ENCODE measurements at regions not wholly inside any gene's neighbourhood (a gene's known extent, or its start where the extent isn't known, plus 50 kb on each side); places are given as distances from the start of the nearest gene placed in this dataset.
A peak's percentile ranks its signal among the peaks of the same experiment; 100 is the strongest.

GRCh38 chr13:22707946-22708345, 472.8 kb upstream of the SGCG start:
- DNase-seq: no peak
- Histone ChIP-seq H4K91ac (ENCODE audit: low read depth, low read length) (no peak overlapping the region), H4K8ac (ENCODE audit: low read depth, low read length) (no peak overlapping the region), H3K9me3 (ENCODE audit: insufficient read depth, low read depth, low read length) (no peaks in the 10 kb centered on the region), H3K14ac (ENCODE audit: low read length) (no peak overlapping the region), H2AFZ (ENCODE audit: insufficient read depth, low read length, poor library complexity) (no peak overlapping the region), H3K79me2 (ENCODE audit: control insufficient read depth, insufficient read depth, low read length, poor library complexity) (no peaks in the 10 kb centered on the region), H3K27ac (ENCODE audit: low read depth, low read length) (no peak overlapping the region), H2BK12ac (ENCODE audit: low read length) (no peak overlapping the region), H3K79me1 (ENCODE audit: low read length) (no peaks in the 10 kb centered on the region), H3K23ac (ENCODE audit: low read length) (no peak overlapping the region), H4K12ac (ENCODE audit: low read depth, low read length) (no peak overlapping the region), H3K18ac (ENCODE audit: low read length) (no peak overlapping the region), H3K4me1 (ENCODE audit: control insufficient read depth in 1 of 2, insufficient read depth in 2 of 2, low read length in 2 of 2) (no peaks in the 10 kb centered on the region), H2BK120ac (ENCODE audit: insufficient read depth, low read length, poor library complexity) (no peak overlapping the region), H2AK5ac (ENCODE audit: low read length) (no peak overlapping the region), H3K36me3 (ENCODE audit: control insufficient read depth in 1 of 2, insufficient read depth in 2 of 2, low read length in 2 of 2) (no peaks in the 10 kb centered on the region), H2BK5ac (ENCODE audit: low read depth, low read length, poor library complexity) (no peak overlapping the region), H3K9ac (ENCODE audit: low read length) (no peak overlapping the region), H3K4me3 (ENCODE audit: low read depth, low read length) (no peak overlapping the region), H3K4ac (ENCODE audit: low read depth, low read length) (no peak overlapping the region), H3K27me3 (ENCODE audit: insufficient read depth, low read length) (no peaks in the 10 kb centered on the region), H3K4me2 (ENCODE audit: low read length) (no peak overlapping the region)
- WGBS (ENCODE audit: extremely low coverage, insufficient coverage, insufficient read length): no CpG with 5 or more reads among the region's 5 CpGs

GRCh38 chr13:22717036-22717435, 463.7 kb upstream of the SGCG start:
- no CpG with 5 or more reads among the region's 7 CpGs for WGBS (ENCODE audit: extremely low coverage, insufficient coverage, insufficient read length)
- H3K27ac ChIP-seq (ENCODE audit: low read depth, low read length): no peak overlapping the region

GRCh38 chr13:22726726-22727125, 454.1 kb upstream of the SGCG start:
- Histone ChIP-seq H3K18ac (ENCODE audit: low read length) (no peak overlapping the region), H2BK5ac (ENCODE audit: low read depth, low read length, poor library complexity) (no peak overlapping the region), H2BK12ac (ENCODE audit: low read length) (no peak overlapping the region), H3K23ac (ENCODE audit: low read length) (no peak overlapping the region), H3K79me2 (ENCODE audit: control insufficient read depth, insufficient read depth, low read length, poor library complexity) (no peaks in the 10 kb centered on the region), H3K27me3 (ENCODE audit: insufficient read depth, low read length) (no peaks in the 10 kb centered on the region), H3K79me1 (ENCODE audit: low read length) (no peaks in the 10 kb centered on the region), H4K8ac (ENCODE audit: low read depth, low read length) (no peak overlapping the region), H3K4me1 (ENCODE audit: control insufficient read depth in 1 of 2, insufficient read depth in 2 of 2, low read length in 2 of 2) (no peaks in the 10 kb centered on the region), H4K91ac (ENCODE audit: low read depth, low read length) (no peak overlapping the region), H3K14ac (ENCODE audit: low read length) (no peak overlapping the region), H3K36me3 (ENCODE audit: control insufficient read depth in 1 of 2, insufficient read depth in 2 of 2, low read length in 2 of 2) (no peaks in the 10 kb centered on the region), H2AK5ac (ENCODE audit: low read length) (no peak overlapping the region), H4K12ac (ENCODE audit: low read depth, low read length) (no peak overlapping the region), H3K4me3 (ENCODE audit: low read depth, low read length) (no peak overlapping the region), H3K9me3 (ENCODE audit: insufficient read depth, low read depth, low read length) (no peaks in the 10 kb centered on the region), H3K9ac (ENCODE audit: low read length) (no peak overlapping the region), H2AFZ (ENCODE audit: insufficient read depth, low read length, poor library complexity) (no peak overlapping the region), H3K4me2 (ENCODE audit: low read length) (no peak overlapping the region), H3K27ac (ENCODE audit: low read depth, low read length) (no peak overlapping the region), H2BK120ac (ENCODE audit: insufficient read depth, low read length, poor library complexity) (no peak overlapping the region), H3K4ac (ENCODE audit: low read depth, low read length) (no peak overlapping the region)
- WGBS (ENCODE audit: extremely low coverage, insufficient coverage, insufficient read length): no CpG with 5 or more reads among the region's 6 CpGs
- DNase-seq: no peak

More at GRCh38 chr13:22717036-22717435, 463.7 kb upstream of the SGCG start:
- H3K4ac ChIP-seq (ENCODE audit: low read depth, low read length): no peak overlapping the region
- H3K79me1 ChIP-seq (ENCODE audit: low read length): no peaks in the 10 kb centered on the region
- H2BK5ac ChIP-seq (ENCODE audit: low read depth, low read length, poor library complexity): no peak overlapping the region
- no peak for DNase-seq
- no peaks in the 10 kb centered on the region for H3K36me3 ChIP-seq (ENCODE audit: control insufficient read depth in 1 of 2, insufficient read depth in 2 of 2, low read length in 2 of 2)
- H3K79me2 ChIP-seq (ENCODE audit: control insufficient read depth, insufficient read depth, low read length, poor library complexity): no peaks in the 10 kb centered on the region
- H2AK5ac ChIP-seq (ENCODE audit: low read length): no peak overlapping the region
- no peak overlapping the region for H4K8ac ChIP-seq (ENCODE audit: low read depth, low read length)
- no peaks in the 10 kb centered on the region for H3K4me1 ChIP-seq (ENCODE audit: control insufficient read depth in 1 of 2, insufficient read depth in 2 of 2, low read length in 2 of 2)
- no peak overlapping the region for H3K9ac ChIP-seq (ENCODE audit: low read length)
- no peak overlapping the region for H3K4me3 ChIP-seq (ENCODE audit: low read depth, low read length)
- H2BK120ac ChIP-seq (ENCODE audit: insufficient read depth, low read length, poor library complexity): no peak overlapping the region
- H3K9me3 ChIP-seq (ENCODE audit: insufficient read depth, low read depth, low read length): no peaks in the 10 kb centered on the region
- H4K91ac ChIP-seq (ENCODE audit: low read depth, low read length): no peak overlapping the region
- no peak overlapping the region for H4K12ac ChIP-seq (ENCODE audit: low read depth, low read length)
- H2BK12ac ChIP-seq (ENCODE audit: low read length): no peak overlapping the region
- H3K23ac ChIP-seq (ENCODE audit: low read length): no peak overlapping the region
- no peak overlapping the region for H3K4me2 ChIP-seq (ENCODE audit: low read length)
- no peak overlapping the region for H3K18ac ChIP-seq (ENCODE audit: low read length)
- H2AFZ ChIP-seq (ENCODE audit: insufficient read depth, low read length, poor library complexity): no peak overlapping the region
- no peak overlapping the region for H3K14ac ChIP-seq (ENCODE audit: low read length)
- no peaks in the 10 kb centered on the region for H3K27me3 ChIP-seq (ENCODE audit: insufficient read depth, low read length)

GRCh38 chr13:22735011-22735995, 445.5 kb upstream of the SGCG start:
- H3K18ac ChIP-seq (ENCODE audit: low read length): no peak overlapping the region

More at GRCh38 chr13:22735011-22735995, 445.5 kb upstream of the SGCG start:
- Histone ChIP-seq H3K14ac (ENCODE audit: low read length) (no peak overlapping the region), H3K27ac (ENCODE audit: low read depth, low read length) (no peak overlapping the region), H3K4me1 (ENCODE audit: control insufficient read depth in 1 of 2, insufficient read depth in 2 of 2, low read length in 2 of 2) (peaks cover 3 to 8% of the 10 kb centered on the region in 2 experiments), H4K91ac (ENCODE audit: low read depth, low read length) (no peak overlapping the region), H3K27me3 (ENCODE audit: insufficient read depth, low read length) (no peaks in the 10 kb centered on the region), H2AFZ (ENCODE audit: insufficient read depth, low read length, poor library complexity) (no peak overlapping the region), H4K8ac (ENCODE audit: low read depth, low read length) (no peak overlapping the region), H2BK120ac (ENCODE audit: insufficient read depth, low read length, poor library complexity) (no peak overlapping the region), H3K9ac (ENCODE audit: low read length) (no peak overlapping the region), H3K4ac (ENCODE audit: low read depth, low read length) (no peak overlapping the region), H3K79me2 (ENCODE audit: control insufficient read depth, insufficient read depth, low read length, poor library complexity) (no peaks in the 10 kb centered on the region), H3K79me1 (ENCODE audit: low read length) (no peaks in the 10 kb centered on the region), H3K9me3 (ENCODE audit: insufficient read depth, low read depth, low read length) (no peaks in the 10 kb centered on the region), H2BK5ac (ENCODE audit: low read depth, low read length, poor library complexity) (no peak overlapping the region), H3K23ac (ENCODE audit: low read length) (no peak overlapping the region), H2AK5ac (ENCODE audit: low read length) (no peak overlapping the region), H3K4me2 (ENCODE audit: low read length) (no peak overlapping the region), H2BK12ac (ENCODE audit: low read length) (no peak overlapping the region), H3K4me3 (ENCODE audit: low read depth, low read length) (no peak overlapping the region), H3K36me3 (ENCODE audit: control insufficient read depth in 1 of 2, insufficient read depth in 2 of 2, low read length in 2 of 2) (no peaks in the 10 kb centered on the region), H4K12ac (ENCODE audit: low read depth, low read length) (no peak overlapping the region)
- no CpG with 5 or more reads among the region's 24 CpGs for WGBS (ENCODE audit: extremely low coverage, insufficient coverage, insufficient read length)
- DNase-seq: peak in 1 of 2 donors; percentile 3
